GM12872 (cell line): ENCODE measurements at regions not wholly inside any gene's neighbourhood (a gene's known extent, or its start where the extent isn't known, plus 50 kb on each side); places are given as distances from the start of the nearest gene placed in this dataset.

Source experiments
- TF ChIP-seq, protein P1 (sequence below): IDR thresholded peaks from 3 replicates; pipeline ENCODE4 v1.5.1; 2011; ENCODE audit warnings: low read depth, mild to moderate bottlenecking, low read length, moderate library complexity; ENCODE audit not compliant: insufficient read depth

DNA sequence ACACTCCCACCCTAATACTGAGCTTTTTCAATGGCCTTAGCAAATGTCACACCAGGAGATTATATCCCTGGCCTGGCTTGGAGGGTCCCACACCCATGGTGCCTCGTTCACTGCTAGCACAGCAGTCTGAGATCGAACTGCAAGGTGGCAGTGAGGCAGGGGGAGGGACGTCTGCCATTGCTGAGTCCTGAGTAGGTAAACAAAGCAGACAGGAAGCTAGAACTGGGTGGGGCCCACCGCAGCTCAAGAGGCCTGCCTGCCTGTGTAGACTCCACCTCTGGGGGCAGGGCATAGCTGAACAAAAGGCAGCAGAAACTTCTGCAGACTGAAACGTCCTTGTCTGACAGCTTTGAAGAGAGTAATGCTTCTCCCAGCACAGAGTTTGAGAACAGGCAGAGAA, 338.9 kb upstream of the MBL2 start:
- TF ChIP-seq, protein P1, sequence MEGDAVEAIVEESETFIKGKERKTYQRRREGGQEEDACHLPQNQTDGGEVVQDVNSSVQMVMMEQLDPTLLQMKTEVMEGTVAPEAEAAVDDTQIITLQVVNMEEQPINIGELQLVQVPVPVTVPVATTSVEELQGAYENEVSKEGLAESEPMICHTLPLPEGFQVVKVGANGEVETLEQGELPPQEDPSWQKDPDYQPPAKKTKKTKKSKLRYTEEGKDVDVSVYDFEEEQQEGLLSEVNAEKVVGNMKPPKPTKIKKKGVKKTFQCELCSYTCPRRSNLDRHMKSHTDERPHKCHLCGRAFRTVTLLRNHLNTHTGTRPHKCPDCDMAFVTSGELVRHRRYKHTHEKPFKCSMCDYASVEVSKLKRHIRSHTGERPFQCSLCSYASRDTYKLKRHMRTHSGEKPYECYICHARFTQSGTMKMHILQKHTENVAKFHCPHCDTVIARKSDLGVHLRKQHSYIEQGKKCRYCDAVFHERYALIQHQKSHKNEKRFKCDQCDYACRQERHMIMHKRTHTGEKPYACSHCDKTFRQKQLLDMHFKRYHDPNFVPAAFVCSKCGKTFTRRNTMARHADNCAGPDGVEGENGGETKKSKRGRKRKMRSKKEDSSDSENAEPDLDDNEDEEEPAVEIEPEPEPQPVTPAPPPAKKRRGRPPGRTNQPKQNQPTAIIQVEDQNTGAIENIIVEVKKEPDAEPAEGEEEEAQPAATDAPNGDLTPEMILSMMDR: no peak

- TF ChIP-seq, protein P1: no peak
Observed at GRCh38 chr10:53109320-53109719, 336.7 kb upstream of the MBL2 start.

DNA sequence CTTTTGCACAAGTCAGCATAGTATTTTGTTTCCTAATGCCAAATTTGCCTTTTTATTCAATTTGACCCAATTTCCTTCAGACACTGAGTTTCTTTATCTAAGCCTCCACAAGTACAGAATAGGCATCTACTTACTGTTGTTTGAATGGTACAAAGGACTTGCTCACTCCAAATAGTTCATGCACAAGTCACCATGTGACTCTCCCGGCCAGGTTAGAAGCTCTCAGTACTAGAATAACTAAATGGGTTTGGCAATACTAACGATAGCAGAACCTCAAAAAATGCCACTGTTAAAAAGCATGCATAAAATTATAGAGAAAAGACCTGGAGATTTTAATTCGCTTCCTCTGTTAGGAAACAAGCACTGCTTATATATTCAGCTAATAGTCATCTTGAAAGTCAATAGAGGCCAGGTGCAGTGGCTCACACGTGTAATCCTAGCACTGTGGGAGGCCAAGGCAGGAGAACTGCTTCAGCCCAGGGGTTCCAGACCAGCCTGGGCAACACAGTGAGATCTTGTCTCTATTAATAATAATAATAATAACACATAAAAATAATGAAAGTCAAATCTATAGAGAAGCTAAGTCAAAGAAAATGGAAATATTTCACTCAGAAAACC, 335.8 kb upstream of the MBL2 start:
- TF ChIP-seq, protein P1: no peak

DNA sequence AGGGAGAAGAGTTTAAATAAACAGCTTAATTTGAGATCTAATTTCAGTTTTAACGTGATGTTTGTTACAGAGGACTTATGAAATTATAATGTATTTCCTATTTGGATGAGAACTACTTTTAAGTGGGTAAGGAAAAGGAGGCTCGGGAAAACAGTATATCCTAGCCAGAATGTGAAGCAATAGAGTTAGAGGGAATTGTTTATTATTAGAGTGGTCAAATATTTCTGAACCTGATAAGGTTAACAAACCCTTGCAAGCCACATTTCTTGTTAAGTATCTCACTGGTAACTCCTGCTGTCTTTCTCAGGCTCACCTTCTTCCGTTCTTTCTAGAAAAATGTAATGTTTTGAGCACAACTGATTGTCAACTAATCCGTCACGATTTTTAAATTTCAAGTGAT, 335.1 kb upstream of the MBL2 start:
- TF ChIP-seq, protein P1: no peak

GRCh38 chr10:53102424-53102823, 329.8 kb upstream of the MBL2 start:
- TF ChIP-seq, protein P1: no peak

DNA sequence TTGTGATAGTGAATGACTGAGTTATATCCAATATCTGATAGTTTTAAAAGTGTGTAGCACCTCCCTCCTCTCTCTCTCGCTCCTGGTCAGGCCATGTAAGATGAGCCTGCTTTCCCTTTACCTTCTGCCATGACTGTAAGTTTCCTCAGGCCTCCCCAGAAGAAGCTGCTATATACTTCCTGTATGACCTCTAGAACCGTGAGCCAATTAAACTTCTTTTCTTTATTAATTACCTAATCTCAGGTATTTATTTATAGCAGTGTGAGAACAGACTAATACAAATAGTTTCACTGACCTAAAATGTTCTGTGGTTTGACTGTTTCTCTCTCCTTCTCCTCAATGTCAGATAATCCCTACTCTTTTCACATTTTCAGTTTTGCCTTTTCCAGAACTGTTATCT, 321.3 kb upstream of the MBL2 start:
- TF ChIP-seq, protein P1: no peak

DNA sequence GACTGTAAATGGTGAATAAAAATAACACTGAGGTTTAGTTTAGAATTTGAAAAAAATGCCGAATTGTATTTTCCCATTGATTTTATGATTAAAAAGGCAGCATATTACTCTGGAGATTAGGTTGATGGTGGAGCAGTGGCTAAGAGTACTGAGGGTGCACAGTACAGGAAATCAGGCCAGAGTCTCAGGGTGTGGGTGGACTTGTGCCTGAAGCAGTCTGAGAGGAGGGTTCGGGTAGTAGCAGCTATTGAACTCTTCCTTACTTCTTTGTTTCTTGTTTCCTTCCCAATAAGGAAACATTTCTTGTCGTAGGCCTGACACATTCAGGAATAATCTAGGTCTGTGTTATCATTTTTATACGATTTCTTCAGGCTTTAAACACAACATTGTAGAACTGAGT, 319.0 kb upstream of the MBL2 start:
- TF ChIP-seq, protein P1: no peak
